ENCODE measurements at regions not wholly inside any gene's neighbourhood (a gene's known extent, or its start where the extent isn't known, plus 50 kb on each side); places are given as distances from the start of the nearest gene placed in this dataset.

DNA sequence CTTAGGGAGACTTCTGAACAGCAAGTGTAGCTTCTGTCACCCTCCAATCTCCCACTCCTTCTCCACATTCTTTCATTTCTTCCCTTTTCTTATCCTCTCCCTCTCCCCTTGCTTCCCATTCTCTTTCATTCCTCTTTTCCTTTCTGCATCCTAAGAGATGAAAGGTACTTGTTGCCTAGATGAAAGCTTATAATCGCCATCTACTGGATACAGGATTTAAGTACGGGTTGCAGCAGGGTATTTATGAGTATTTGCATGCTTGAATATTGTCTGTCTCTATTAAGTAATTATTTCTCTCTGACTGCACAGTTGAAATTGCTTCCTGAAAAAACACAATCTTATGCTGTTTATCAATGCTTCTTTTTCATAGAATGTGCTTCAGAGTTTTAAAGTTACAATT is 174.0 kb upstream of the TENT5D start:
- Histone ChIP-seq H3K23ac (ENCODE audit: insufficient read length) (no peak overlapping the region), H2AK5ac (ENCODE audit: low read depth, low read length) (no peak overlapping the region), H2BK5ac (ENCODE audit: low read depth, low read length) (no peak overlapping the region), H3K4me3 (ENCODE audit: extremely low read depth in 1 of 4, insufficient read depth in 2 of 4, low read depth in 3 of 4, low read length in 4 of 4) (no peak overlapping the region), H3K9ac (replicated peaks in 1 of 4; ENCODE audit: extremely low read depth in 1 of 4, low read depth in 3 of 4, low read length in 3 of 4) (no peak overlapping the region), H2BK120ac (replicated peaks; ENCODE audit: low read depth, low read length) (no peak overlapping the region), H3K18ac (ENCODE audit: extremely low read depth, low read length) (no peak overlapping the region), H4K8ac (ENCODE audit: extremely low read depth, insufficient read depth, low read length) (no peak overlapping the region), H3K79me1 (ENCODE audit: low read depth, low read length) (no peaks in the 10 kb centered on the region), H3K4me2 (ENCODE audit: insufficient read depth in 1 of 2, low read depth in 2 of 2, low read length in 2 of 2) (no peak overlapping the region), H3K9me3 (ENCODE audit: insufficient read depth in 2 of 2, low read depth in 1 of 2, low read length in 1 of 2) (no peaks in the 10 kb centered on the region), H3K36me3 (ENCODE audit: control insufficient read depth in 2 of 4, insufficient read depth in 4 of 4, low read length in 3 of 4) (no peaks in the 10 kb centered on the region), H2BK12ac (ENCODE audit: low read depth, low read length) (no peak overlapping the region), H2BK15ac (ENCODE audit: low read length) (no peak overlapping the region), H3K4ac (replicated peaks; ENCODE audit: insufficient read length, low read depth, low read length) (no peak overlapping the region), H4K5ac (ENCODE audit: insufficient read length, low read depth, low read length) (no peak overlapping the region), H3K23me2 (ENCODE audit: low read depth, low read length) (no peaks in the 10 kb centered on the region), H3K56ac (replicated peaks; ENCODE audit: insufficient read length, low read depth, low read length) (no peak overlapping the region), H3K79me2 (ENCODE audit: control insufficient read depth in 1 of 2, insufficient read depth in 2 of 2, low read length in 2 of 2) (no peaks in the 10 kb centered on the region), H3K14ac (ENCODE audit: insufficient read length) (no peak overlapping the region), H4K91ac (replicated peaks; ENCODE audit: insufficient read length, low read length) (no peak overlapping the region), H3K4me1 (replicated peaks in 1 of 4; ENCODE audit: control insufficient read depth in 3 of 4, insufficient read depth in 4 of 4, low read length in 3 of 4) (no peaks in the 10 kb centered on the region), H2BK20ac (ENCODE audit: low read length) (no peak overlapping the region), H2AFZ (ENCODE audit: low read length) (no peak overlapping the region), H4K20me1 (replicated peaks in 1 of 2; ENCODE audit: control insufficient read depth in 1 of 2, insufficient read depth in 2 of 2, low read length in 2 of 2) (no peaks in the 10 kb centered on the region), H3K27ac (ENCODE audit: low read depth, low read length) (no peak overlapping the region), H3K27me3 (replicated peaks in 1 of 4; ENCODE audit: control insufficient read depth in 3 of 4, extremely low read depth in 1 of 4, insufficient read depth in 3 of 4, low read length in 3 of 4) (no peaks in the 10 kb centered on the region)
- ChIA-PET CTCF (ENCODE audit: partially characterized antibody) (interaction anchor here (0.7 to 1.6 kb wide), 7 partner anchors 9 to 43 kb away, joined by 3 to 5 read pairs (median 3); no protein-coding TSS in a partner anchor), POLR2A (ENCODE audit: partially characterized antibody) (no interaction called here)
- no peak for DNase-seq (ENCODE audit: low read depth in 1 of 2, low spot score in 2 of 2)
- FAIRE-seq = no peak
- 48% methylated on average over 2 of the region's 2 CpGs; no CpG with 5 or more reads in 1 of the 2 experiments for WGBS, 2 experiments (ENCODE audit: extremely low coverage in 1 of 2, insufficient coverage in 1 of 2, insufficient read length in 1 of 2, insufficient replicate concordance in 2 of 2, low coverage in 1 of 2, low lambda C conversion rate in 2 of 2, missing lambda C conversion rate in 1 of 2)
- TF ChIP-seq FOSL1 (IDR thresholded peaks at IDR 0.05; ENCODE audit: insufficient read depth, low read depth, low read length) (no peak), BCL11A (IDR thresholded peaks at IDR 0.05; ENCODE audit: low read depth in 2 of 2, low read length in 2 of 2) (no peak), SP1 (IDR thresholded peaks at IDR 0.05; ENCODE audit: low read depth, low read length) (no peak), TAF1 (IDR thresholded peaks at IDR 0.05; ENCODE audit: low read depth, low read length) (no peak), RAD21 (IDR thresholded peaks at IDR 0.05 in 1 of 2, conservative IDR thresholded peaks at IDR 0.05 in 1 of 2; ENCODE audit: low read depth in 2 of 2, low read length in 2 of 2) (peak in 1 of 2 experiments; percentile 15; a peak in 2 of 4 replicates)
- TF ChIP-seq, protein P1, sequence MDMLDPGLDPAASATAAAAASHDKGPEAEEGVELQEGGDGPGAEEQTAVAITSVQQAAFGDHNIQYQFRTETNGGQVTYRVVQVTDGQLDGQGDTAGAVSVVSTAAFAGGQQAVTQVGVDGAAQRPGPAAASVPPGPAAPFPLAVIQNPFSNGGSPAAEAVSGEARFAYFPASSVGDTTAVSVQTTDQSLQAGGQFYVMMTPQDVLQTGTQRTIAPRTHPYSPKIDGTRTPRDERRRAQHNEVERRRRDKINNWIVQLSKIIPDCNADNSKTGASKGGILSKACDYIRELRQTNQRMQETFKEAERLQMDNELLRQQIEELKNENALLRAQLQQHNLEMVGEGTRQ (IDR thresholded peaks at IDR 0.05; ENCODE audit: low read length) = no peak
- TF ChIP-seq, protein P2, sequence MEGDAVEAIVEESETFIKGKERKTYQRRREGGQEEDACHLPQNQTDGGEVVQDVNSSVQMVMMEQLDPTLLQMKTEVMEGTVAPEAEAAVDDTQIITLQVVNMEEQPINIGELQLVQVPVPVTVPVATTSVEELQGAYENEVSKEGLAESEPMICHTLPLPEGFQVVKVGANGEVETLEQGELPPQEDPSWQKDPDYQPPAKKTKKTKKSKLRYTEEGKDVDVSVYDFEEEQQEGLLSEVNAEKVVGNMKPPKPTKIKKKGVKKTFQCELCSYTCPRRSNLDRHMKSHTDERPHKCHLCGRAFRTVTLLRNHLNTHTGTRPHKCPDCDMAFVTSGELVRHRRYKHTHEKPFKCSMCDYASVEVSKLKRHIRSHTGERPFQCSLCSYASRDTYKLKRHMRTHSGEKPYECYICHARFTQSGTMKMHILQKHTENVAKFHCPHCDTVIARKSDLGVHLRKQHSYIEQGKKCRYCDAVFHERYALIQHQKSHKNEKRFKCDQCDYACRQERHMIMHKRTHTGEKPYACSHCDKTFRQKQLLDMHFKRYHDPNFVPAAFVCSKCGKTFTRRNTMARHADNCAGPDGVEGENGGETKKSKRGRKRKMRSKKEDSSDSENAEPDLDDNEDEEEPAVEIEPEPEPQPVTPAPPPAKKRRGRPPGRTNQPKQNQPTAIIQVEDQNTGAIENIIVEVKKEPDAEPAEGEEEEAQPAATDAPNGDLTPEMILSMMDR (IDR thresholded peaks at IDR 0.05; ENCODE audit: control extremely low read depth in 1 of 3, insufficient read depth in 1 of 3, low read depth in 1 of 3, low read length in 3 of 3) = peak in 1 of 3 experiments; percentile 11; a peak in 1 of 4 replicates
